ENCODE measurements at regions not wholly inside any gene's neighbourhood (a gene's known extent, or its start where the extent isn't known, plus 50 kb on each side); places are given as distances from the start of the nearest gene placed in this dataset.
"Not testable (repeated sequence)": the region's sequence is repeated elsewhere in the genome, so short reads cannot be mapped to it uniquely, and the experiment has no call there.

DNA sequence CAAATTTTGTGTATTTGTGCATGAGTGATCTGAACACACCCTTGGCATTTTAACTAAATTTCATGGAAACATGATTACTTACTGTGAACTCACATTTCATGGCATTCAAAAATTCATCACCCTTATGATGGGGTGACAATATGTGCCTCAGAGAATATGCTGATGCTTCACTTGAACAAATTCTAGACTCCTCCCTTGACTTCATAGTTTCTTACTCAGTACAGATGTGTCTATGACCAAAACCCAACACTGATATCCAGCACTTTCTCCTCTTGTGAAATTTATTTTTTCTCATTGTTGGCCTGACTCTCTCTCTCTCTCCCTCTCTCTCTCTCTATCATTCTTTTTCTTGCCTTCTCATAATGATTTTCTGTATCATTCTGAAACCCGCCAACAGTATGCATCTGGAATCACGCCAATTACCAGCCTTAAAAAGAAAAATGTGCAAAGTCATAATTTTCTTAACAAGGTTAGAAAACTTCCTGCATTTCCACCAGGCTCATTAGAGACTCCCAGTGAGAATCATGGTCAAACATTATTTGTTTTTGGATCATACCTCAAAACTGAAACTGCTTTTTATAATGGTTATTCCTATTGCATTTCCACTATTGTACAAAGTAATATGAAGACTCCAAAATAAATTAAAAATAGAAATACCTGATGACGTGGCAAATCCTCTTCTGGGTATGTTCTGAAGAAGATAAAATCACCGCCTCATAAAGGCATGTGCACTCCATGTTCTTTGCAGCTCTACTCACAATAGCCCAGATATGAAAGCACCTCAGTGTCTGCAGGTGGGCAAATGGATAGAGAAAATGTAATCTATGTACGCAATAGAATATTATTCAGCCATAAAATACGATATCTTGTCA lies 722.2 kb downstream of the TMEM121 start:
- no peak overlapping the region for H3K27ac ChIP-seq
- TF ChIP-seq, protein P1, sequence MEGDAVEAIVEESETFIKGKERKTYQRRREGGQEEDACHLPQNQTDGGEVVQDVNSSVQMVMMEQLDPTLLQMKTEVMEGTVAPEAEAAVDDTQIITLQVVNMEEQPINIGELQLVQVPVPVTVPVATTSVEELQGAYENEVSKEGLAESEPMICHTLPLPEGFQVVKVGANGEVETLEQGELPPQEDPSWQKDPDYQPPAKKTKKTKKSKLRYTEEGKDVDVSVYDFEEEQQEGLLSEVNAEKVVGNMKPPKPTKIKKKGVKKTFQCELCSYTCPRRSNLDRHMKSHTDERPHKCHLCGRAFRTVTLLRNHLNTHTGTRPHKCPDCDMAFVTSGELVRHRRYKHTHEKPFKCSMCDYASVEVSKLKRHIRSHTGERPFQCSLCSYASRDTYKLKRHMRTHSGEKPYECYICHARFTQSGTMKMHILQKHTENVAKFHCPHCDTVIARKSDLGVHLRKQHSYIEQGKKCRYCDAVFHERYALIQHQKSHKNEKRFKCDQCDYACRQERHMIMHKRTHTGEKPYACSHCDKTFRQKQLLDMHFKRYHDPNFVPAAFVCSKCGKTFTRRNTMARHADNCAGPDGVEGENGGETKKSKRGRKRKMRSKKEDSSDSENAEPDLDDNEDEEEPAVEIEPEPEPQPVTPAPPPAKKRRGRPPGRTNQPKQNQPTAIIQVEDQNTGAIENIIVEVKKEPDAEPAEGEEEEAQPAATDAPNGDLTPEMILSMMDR (IDR thresholded peaks at IDR 0.05), result no peak
- no peak for TF ChIP-seq ZFX (IDR thresholded peaks at IDR 0.05; ENCODE audit: borderline replicate concordance)

DNA sequence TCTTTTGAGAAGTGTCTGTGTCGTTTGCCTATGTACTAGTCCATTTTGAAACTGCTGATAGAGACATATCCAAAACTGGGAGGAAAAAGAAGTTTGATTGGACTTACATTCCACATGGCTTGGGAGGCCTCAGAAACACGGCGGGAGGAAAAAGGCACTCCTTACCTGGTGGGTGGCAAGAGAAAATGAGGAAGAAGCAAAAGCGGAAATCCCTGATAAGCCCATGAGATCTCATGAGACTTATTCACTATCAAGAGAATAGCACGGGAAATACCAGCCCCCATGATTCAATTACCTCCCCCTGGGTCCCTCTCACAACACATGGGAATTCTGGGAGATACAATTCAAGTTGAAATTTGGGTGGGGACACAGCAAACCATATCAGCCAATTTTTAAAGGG lies 727.6 kb downstream of the TMEM121 start:
- not testable (repeated sequence) for H3K27ac ChIP-seq

DNA sequence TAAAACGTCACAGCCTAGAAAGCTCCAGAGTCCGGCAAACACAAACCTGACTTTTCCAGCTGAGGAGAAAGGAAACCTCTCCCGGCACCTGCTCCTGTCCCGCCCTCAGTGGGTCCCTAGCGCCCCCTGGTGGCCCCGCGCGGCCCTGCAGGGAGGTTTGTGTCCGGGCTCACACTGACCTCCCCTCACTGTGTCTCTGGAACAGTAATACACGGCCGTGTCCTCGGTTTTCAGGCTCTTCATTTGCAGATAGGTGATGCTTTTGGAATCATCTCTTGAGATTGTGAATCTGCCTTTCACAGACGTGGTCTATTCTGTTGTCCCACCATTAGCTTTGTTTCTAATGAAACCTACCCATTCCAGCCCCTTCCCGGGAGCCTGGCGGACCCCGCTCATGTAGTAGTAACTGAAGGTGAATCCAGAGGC lies 731.2 kb downstream of the TMEM121 start:
- not testable (repeated sequence) for H3K27ac ChIP-seq
- TF ChIP-seq, protein P1 (IDR thresholded peaks at IDR 0.05), result peak; percentile 96

DNA sequence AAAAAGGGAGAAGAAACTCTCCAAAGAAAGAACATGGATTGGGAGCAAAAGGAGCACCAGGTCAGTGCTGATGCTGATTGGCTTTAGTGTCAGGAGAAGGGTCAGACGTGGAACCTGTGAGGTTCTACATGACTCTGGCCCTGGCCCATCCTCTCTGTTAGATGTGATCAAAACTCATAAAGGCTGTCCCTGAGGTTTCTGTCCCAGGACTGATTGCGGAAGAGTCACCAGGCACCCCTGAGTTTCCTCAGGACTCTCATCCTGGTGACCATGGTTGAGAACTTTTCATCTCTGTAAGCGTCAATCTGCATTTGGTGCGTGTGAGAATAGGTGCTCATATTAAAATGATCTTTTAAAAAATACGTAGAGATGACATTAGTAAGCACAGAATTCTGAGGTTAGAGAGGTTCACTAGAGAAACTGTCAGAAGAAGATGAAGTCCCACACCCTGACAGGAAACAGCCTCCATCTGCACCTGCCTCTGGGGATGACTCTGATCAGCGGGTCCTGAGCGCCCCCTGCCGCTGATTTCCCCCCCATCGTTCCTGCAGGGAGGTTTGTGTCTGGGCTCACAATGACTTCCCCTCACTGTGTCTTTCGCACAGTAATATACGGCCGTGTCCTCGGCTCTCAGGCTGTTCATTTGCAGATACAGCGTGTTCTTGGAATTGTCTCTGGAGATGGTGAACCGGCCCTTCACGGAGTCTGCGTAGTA lies 741.8 kb downstream of the TMEM121 start:
- no peak overlapping the region for H3K27ac ChIP-seq
- TF ChIP-seq, protein P1 (IDR thresholded peaks at IDR 0.05), result peak; percentile 27; the same call in 1 of the 2 replicates
- no peak for TF ChIP-seq ZFX (IDR thresholded peaks at IDR 0.05; ENCODE audit: borderline replicate concordance)

DNA sequence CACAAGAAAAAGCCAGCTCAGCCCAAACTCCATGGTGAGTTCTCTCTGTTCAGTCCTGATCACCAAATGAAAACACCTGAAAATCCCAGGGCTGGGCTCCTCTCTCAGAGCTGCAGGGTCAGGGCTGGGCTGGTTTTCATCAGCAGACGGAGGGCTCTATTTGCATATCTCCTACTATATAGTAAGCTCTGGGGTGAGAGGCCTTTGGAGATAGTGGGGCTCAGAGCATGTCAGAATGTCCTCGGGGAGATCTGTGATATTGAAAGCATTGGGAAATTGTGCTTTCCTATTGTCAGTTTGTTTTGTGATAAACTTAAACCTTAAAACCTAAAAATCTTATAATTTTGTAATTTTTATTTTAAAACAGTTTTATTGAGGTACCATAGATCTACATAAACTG lies 742.6 kb downstream of the TMEM121 start:
- no peak overlapping the region for H3K27ac ChIP-seq
- TF ChIP-seq, protein P1 (IDR thresholded peaks at IDR 0.05), result no peak
- no peak for TF ChIP-seq ZFX (IDR thresholded peaks at IDR 0.05; ENCODE audit: borderline replicate concordance)

DNA sequence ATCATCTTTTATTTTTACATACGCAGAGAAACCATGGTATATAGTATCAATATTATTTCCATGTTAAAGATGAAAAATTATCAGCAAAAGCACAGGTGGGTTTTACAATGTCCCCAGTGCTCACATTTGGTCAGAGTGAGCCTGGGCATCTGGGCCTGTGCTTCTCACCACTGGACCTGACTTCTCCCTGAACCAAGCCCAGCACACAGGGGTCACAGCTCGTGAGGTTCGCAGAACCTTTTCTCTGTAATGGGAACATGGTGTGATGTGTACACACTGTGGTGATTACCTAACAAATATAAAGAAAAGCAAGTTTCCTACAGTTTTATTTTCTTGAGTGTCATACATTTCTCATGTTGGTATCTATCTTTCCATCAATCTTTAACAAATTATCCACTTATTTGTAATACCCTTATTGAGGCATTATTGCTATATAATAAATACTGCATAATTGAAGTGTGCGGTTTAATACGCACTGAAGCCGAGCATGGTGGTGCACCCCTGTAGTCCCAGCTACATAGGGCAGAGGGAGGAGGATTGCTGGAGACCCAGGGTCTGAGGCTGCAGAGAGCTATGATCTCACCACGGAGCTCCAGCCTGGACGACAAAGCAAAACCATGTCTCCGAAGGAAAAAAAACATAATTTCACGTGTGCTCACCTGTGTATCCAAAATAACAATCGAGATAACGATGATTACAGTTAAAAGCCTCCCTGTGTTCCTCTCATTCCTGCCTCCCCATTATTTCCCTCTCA lies 743.2 kb downstream of the TMEM121 start:
- H3K27ac ChIP-seq, result no peak overlapping the region
- TF ChIP-seq, protein P1 (IDR thresholded peaks at IDR 0.05), result no peak
- TF ChIP-seq ZFX (IDR thresholded peaks at IDR 0.05; ENCODE audit: borderline replicate concordance), result no peak

DNA sequence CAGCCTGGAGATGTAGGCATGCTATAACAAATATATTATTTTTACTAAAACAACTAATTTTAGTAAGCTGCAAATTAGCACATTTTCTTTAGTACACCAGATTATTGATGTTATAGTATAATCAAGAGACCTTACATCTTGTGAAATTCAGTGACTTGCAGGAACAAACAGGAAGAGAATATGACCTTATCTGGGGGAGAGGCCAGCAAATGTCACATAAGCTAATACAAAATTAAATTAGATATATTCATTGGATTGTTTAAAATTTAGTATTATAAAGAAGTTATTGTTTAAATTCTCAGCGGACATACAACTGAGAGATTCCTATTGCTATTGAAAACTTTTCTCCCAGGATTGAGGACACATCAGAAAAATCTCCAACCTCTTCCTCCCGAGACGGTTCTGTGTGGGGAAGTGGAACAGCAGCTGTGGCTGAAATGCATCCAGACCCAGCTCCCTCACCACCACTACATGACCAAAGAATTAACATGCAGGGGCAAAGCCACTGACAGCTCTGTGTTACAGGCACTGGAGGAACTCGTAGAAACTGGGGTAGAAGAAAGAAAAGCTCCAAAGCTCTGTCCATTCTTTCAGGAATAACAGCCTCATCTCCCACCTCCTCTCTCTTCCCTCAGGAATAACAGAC lies 744.2 kb downstream of the TMEM121 start:
- H3K27ac ChIP-seq, result not testable (repeated sequence)

Data from 22Rv1 (cell line).